Neural cell (in vitro differentiated cells): ENCODE measurements at regions not wholly inside any gene's neighbourhood (a gene's known extent, or its start where the extent isn't known, plus 50 kb on each side); places are given as distances from the start of the nearest gene placed in this dataset.

Source experiments
- EP300 ChIP-seq: fragments of 450-650 bp; conservative IDR thresholded peaks from 2 replicates; pipeline ENCODE4 v1.6.1; 2014; ENCODE audit warnings: antibody characterized with exemption, mild to moderate bottlenecking, moderate library complexity; ENCODE audit not compliant: poor library complexity, severe bottlenecking
- EZH2 ChIP-seq: fragments of 200-600, 300-800 bp; shearing (Covaris generic), sonication (generic); IDR thresholded peaks from 2 replicates; pipeline ENCODE4 v1.6.1; 2014; ENCODE audit warnings: antibody characterized with exemption, low read length, borderline replicate concordance, mild to moderate bottlenecking; ENCODE audit not compliant: insufficient read depth, poor library complexity, severe bottlenecking
- MXI1 ChIP-seq: fragments of 450-650 bp; conservative IDR thresholded peaks from 2 replicates; pipeline ENCODE4 v1.6.1; 2014; ENCODE audit warnings: antibody characterized with exemption, mild to moderate bottlenecking; ENCODE audit not compliant: poor library complexity, severe bottlenecking
- TF ChIP-seq, protein P1 (sequence below): fragments of 450-650 bp; IDR thresholded peaks from 2 replicates; pipeline ENCODE4 v1.5.1; 2014; ENCODE audit warnings: antibody characterized with exemption, mild to moderate bottlenecking, moderate library complexity; ENCODE audit not compliant: poor library complexity, severe bottlenecking
- TF ChIP-seq, protein P2 (sequence below): IDR thresholded peaks from 2 replicates; pipeline ENCODE4 v1.6.1; 2012; ENCODE audit warnings: borderline replicate concordance

DNA sequence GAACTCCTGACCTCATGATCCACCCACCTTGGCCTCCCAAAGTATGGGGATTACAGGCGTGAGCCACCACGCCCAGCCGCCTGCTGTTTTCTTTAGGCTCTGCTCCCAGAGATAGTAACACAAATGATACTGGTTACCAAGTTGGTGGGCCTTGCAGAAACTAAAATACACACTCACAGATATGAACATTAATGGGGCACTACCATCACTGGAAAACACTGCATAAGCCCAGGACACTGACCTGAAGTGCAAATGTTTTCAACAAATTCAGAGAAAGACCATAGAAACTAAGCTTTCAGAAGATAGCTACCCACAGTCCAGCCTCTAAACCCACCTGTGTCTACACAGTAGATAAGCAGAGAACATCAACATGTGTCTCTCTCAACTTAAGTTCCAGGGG is 180.5 kb downstream of the FCRL5 start:
- TF ChIP-seq, protein P1, sequence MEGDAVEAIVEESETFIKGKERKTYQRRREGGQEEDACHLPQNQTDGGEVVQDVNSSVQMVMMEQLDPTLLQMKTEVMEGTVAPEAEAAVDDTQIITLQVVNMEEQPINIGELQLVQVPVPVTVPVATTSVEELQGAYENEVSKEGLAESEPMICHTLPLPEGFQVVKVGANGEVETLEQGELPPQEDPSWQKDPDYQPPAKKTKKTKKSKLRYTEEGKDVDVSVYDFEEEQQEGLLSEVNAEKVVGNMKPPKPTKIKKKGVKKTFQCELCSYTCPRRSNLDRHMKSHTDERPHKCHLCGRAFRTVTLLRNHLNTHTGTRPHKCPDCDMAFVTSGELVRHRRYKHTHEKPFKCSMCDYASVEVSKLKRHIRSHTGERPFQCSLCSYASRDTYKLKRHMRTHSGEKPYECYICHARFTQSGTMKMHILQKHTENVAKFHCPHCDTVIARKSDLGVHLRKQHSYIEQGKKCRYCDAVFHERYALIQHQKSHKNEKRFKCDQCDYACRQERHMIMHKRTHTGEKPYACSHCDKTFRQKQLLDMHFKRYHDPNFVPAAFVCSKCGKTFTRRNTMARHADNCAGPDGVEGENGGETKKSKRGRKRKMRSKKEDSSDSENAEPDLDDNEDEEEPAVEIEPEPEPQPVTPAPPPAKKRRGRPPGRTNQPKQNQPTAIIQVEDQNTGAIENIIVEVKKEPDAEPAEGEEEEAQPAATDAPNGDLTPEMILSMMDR = no peak
- TF ChIP-seq EZH2 (no peak), EP300 (no peak), MXI1 (no peak)
- TF ChIP-seq, protein P2, sequence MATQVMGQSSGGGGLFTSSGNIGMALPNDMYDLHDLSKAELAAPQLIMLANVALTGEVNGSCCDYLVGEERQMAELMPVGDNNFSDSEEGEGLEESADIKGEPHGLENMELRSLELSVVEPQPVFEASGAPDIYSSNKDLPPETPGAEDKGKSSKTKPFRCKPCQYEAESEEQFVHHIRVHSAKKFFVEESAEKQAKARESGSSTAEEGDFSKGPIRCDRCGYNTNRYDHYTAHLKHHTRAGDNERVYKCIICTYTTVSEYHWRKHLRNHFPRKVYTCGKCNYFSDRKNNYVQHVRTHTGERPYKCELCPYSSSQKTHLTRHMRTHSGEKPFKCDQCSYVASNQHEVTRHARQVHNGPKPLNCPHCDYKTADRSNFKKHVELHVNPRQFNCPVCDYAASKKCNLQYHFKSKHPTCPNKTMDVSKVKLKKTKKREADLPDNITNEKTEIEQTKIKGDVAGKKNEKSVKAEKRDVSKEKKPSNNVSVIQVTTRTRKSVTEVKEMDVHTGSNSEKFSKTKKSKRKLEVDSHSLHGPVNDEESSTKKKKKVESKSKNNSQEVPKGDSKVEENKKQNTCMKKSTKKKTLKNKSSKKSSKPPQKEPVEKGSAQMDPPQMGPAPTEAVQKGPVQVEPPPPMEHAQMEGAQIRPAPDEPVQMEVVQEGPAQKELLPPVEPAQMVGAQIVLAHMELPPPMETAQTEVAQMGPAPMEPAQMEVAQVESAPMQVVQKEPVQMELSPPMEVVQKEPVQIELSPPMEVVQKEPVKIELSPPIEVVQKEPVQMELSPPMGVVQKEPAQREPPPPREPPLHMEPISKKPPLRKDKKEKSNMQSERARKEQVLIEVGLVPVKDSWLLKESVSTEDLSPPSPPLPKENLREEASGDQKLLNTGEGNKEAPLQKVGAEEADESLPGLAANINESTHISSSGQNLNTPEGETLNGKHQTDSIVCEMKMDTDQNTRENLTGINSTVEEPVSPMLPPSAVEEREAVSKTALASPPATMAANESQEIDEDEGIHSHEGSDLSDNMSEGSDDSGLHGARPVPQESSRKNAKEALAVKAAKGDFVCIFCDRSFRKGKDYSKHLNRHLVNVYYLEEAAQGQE = no peak
